ENCODE measurements at regions not wholly inside any gene's neighbourhood (a gene's known extent, or its start where the extent isn't known, plus 50 kb on each side); places are given as distances from the start of the nearest gene placed in this dataset.

- Mint-ChIP-seq H3K4me1 (no peaks in the 10 kb centered on the region), H3K27me3 (peaks cover 17 to 34% of the 10 kb centered on the region in 2 donors), H3K9me3 (no peaks in the 10 kb centered on the region), H3K36me3 (no peaks in the 10 kb centered on the region), H3K4me3 (no peak overlapping the region), H3K27ac (no peak overlapping the region)
- DNase-seq (no peak), ATAC-seq (replicated peaks) (no peak)
Measured at GRCh38 chr5:1748271-1748670, 51.4 kb downstream of the MRPL36 start.

GRCh38 chr5:1747803-1748085 is 51.9 kb downstream of the MRPL36 start:
- Mint-ChIP-seq H3K27me3 (peaks cover 17 to 37% of the 10 kb centered on the region in 2 donors), H3K9me3 (no peaks in the 10 kb centered on the region), H3K36me3 (no peaks in the 10 kb centered on the region), H3K4me1 (no peaks in the 10 kb centered on the region), H3K4me3 (no peak overlapping the region), H3K27ac (no peak overlapping the region)
- ATAC-seq (replicated peaks) (no peak), DNase-seq (no peak)

GRCh38 chr5:1747079-1747802 is 52.4 kb downstream of the MRPL36 start:
- no peak overlapping the region for H3K4me3 Mint-ChIP-seq
- peaks cover 0 to under 1% of the 10 kb centered on the region in 2 donors for H3K36me3 Mint-ChIP-seq
- peaks cover 3 to 4% of the 10 kb centered on the region in 2 donors for H3K9me3 Mint-ChIP-seq
- no peak overlapping the region for H3K27ac Mint-ChIP-seq
- H3K27me3 Mint-ChIP-seq: peaks cover 20 to 33% of the 10 kb centered on the region in 2 donors
- H3K4me1 Mint-ChIP-seq: no peaks in the 10 kb centered on the region
- ATAC-seq (replicated peaks) (no peak), DNase-seq (no peak)

GRCh38 chr5:1746371-1747078 is 53.1 kb downstream of the MRPL36 start:
- ATAC-seq (replicated peaks) (no peak), DNase-seq (no peak)
- no peak overlapping the region for H3K4me3 Mint-ChIP-seq

DNA sequence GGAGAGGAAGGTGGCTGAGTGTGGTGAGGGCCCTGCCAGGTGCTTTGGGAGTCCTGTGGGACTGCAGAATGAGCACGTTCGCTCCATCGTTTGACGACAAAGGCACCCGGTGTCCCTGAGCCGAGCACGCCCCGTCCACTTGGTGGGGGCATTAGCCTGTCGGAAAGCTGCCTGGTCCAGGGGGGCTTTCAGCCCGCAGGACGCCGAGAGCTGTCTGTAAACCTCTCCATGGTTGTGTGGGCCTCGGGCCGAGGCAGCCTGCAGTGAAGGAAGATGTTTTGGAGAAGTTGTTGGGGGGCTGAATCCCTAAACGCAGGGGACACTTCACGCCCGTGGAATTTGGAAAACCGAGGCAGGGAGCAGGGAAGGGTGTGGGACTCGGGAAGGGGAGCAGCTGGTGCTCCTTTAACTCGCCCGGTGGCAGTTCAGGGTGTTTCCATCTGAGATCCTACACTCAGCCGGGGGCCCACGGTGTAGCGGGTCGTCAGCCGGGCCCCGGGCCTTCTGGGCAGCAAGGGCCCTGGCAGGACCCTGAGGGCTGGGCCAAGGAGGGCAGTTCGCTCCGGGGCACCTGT is 53.8 kb downstream of the MRPL36 start:
- Mint-ChIP-seq H3K4me1 (no peaks in the 10 kb centered on the region), H3K4me3 (no peak overlapping the region), H3K27me3 (peaks cover 18 to 25% of the 10 kb centered on the region in 2 donors), H3K9me3 (peaks cover 10% of the 10 kb centered on the region in 2 donors), H3K36me3 (peaks cover 0 to 3% of the 10 kb centered on the region in 2 donors), H3K27ac (no peak overlapping the region)
- DNase-seq: no peak
- no peak for ATAC-seq (replicated peaks)

More at GRCh38 chr5:1746371-1747078, 53.1 kb downstream of the MRPL36 start:
- Mint-ChIP-seq H3K27ac (no peak overlapping the region), H3K9me3 (peaks cover 6 to 7% of the 10 kb centered on the region in 2 donors), H3K4me1 (no peaks in the 10 kb centered on the region), H3K27me3 (peaks cover 20 to 26% of the 10 kb centered on the region in 2 donors), H3K36me3 (peaks cover 0 to 3% of the 10 kb centered on the region in 2 donors)

DNA sequence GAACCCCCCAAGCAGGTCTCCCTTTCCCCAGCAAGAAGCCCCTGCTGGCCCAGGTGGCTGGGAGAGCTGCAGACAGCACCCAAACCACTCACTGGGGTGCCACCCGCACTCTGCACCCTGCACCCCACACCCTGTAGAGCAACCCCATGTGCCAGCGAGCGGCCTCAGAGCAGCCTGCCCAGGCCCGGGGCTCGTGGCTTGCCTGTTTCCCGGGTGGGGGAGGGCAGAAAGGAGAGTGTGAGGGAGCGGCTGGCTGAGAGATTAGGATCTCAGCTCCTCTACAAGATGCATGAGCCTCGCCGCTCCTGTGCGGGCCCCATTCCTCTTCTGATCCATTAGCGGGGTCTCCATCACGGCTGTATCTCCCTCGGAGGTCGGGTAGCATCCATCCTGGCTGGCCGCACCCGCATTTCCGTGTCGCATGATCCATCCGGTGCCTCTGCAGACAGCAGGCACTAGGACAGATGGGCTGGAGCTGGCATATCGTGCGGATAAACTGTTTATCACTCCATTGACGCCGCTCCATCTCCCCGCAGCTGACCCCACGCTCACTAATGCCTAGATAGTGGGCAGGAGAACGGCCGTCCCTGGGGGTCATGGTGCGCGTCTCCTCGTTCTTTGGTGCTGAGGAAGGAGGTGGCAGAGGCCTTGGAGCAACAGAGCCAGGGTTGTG is 54.4 kb downstream of the MRPL36 start:
- Mint-ChIP-seq H3K27ac (no peak overlapping the region), H3K27me3 (peaks cover 17 to 29% of the 10 kb centered on the region in 2 donors), H3K36me3 (peaks cover 3% of the 10 kb centered on the region in 2 donors), H3K4me3 (no peak overlapping the region), H3K9me3 (peaks cover 15 to 17% of the 10 kb centered on the region in 2 donors), H3K4me1 (no peaks in the 10 kb centered on the region)
- no peak for DNase-seq
- ATAC-seq (replicated peaks): no peak

DNA sequence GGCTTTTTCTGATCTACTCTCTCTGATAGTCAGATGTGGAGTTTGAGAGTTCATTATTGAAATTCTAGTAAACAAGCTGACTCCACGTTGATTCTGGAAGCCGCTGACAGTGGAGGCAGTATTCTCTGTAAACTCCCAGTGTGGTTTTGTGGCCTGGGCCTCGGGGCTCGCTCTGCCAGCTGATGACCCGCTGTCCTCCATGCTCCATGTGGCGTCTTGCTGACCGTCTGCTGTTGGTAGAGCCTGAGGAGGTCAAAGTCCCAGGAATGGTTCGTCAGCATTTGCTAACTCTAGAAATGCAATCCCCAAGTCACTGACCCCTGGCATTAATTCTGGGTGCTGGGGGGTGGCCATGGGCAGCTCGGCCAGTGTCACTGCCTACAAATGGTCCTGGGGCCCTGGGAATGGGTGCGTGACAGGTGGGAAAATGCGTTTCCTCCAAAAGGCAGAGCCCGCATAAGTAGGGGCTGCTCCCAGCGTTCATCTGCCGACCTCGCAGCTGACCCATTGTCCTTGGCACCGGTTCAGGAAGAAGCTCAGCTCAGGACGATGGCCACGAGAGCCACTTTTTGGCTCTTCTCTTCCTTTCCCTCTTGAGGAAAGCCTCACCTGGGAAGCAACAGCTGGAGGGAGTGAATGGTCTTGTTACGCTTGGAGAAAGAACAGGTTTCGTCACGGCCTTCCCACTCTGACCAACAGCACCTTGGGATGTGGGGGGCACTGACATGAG is 55.1 kb downstream of the MRPL36 start:
- ATAC-seq (replicated peaks): no peak

GRCh38 chr5:1743769-1744085 is 55.9 kb downstream of the MRPL36 start:
- H3K9me3 Mint-ChIP-seq: peaks cover 21 to 24% of the 10 kb centered on the region in 2 donors
- H3K4me3 Mint-ChIP-seq: no peak overlapping the region
- no peaks in the 10 kb centered on the region for H3K4me1 Mint-ChIP-seq
- peaks cover 3% of the 10 kb centered on the region in 2 donors for H3K36me3 Mint-ChIP-seq
- DNase-seq (no peak), ATAC-seq (replicated peaks) (no peak)
- H3K27me3 Mint-ChIP-seq: peaks cover 25% of the 10 kb centered on the region in 2 donors
- H3K27ac Mint-ChIP-seq: no peak overlapping the region

More for the DNA sequence above, 55.1 kb downstream of the MRPL36 start:
- Mint-ChIP-seq H3K27me3 (peaks cover 16 to 27% of the 10 kb centered on the region in 2 donors), H3K36me3 (peaks cover 3% of the 10 kb centered on the region in 2 donors), H3K27ac (no peak overlapping the region), H3K4me3 (no peak overlapping the region), H3K9me3 (peaks cover 19 to 21% of the 10 kb centered on the region in 2 donors), H3K4me1 (no peaks in the 10 kb centered on the region)
- no peak for DNase-seq

DNA sequence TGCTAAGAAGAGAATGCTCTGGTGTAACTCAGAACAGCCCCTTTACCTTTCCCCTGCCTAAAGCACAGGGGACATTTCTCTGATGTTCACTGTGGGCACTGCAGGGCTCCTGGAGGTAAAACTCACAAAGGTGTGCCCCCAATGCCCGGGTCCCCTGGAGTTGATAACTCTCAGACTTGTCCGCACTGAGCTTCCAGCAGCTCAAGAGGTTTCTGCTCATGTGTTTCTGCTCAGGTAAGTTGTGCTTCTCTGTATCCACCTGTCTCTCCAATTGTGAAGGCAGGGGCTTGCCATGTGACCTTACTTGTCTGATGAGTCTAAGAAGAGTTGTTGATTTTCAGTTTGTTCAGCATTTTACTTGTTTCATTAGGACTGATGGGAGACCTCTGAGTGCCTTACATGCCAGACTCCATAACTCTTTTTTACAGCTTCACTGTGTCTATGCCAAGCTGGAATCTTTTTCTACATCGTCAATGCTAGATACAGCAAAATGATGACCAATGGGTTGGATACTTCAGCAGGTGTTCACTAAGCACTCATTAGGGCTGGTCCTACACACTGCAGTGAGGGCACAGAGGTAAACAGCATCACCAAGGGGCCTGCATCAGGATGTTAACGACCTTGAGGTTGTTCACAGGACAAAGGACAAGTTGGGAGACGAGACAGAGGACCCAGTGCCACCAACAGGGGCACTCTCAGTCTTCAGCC is 56.4 kb downstream of the MRPL36 start:
- ATAC-seq (replicated peaks) (no peak), DNase-seq (no peak)
- Mint-ChIP-seq H3K27ac (no peak overlapping the region), H3K9me3 (peaks cover 21 to 24% of the 10 kb centered on the region in 2 donors), H3K4me3 (no peak overlapping the region), H3K36me3 (peaks cover 3% of the 10 kb centered on the region in 2 donors), H3K27me3 (peaks cover 25 to 27% of the 10 kb centered on the region in 2 donors), H3K4me1 (no peaks in the 10 kb centered on the region)

DNA sequence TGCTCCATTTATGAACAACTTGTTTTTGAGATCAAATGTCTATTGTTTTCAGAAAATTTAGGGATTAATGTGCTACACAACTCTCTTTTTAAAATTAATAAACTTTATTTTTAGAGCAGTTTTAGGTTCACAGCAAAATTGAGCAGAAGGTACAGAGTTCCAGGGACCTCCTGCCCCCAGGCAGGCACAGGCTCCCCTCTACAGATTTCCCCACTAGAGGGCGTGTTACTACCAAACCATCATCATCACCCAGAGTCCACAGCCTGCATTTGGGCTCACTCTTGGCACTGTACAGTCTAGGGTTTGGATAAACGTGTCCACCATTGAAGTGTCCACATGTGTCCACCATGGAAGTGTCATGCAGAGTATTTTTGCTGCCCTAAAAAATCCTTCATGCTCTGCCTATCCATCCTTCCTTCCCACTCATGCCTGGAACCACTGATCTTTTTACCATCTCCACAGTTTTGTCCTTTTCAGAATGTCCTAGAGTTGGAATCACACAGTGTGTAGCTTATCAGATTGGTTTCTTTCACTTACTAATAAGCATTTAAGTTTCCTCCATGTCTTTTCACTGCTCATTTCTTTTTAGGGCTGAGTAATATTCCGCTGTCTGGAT is 61.7 kb downstream of the MRPL36 start:
- no peak for DNase-seq
- Mint-ChIP-seq H3K9me3 (peaks cover 23 to 24% of the 10 kb centered on the region in 2 donors), H3K27me3 (peaks cover 19 to 50% of the 10 kb centered on the region in 2 donors), H3K4me3 (no peak overlapping the region), H3K27ac (no peak overlapping the region), H3K36me3 (peaks cover 3% of the 10 kb centered on the region in 2 donors), H3K4me1 (no peaks in the 10 kb centered on the region)
- ATAC-seq (replicated peaks): peak; percentile 78 to 80

DNA sequence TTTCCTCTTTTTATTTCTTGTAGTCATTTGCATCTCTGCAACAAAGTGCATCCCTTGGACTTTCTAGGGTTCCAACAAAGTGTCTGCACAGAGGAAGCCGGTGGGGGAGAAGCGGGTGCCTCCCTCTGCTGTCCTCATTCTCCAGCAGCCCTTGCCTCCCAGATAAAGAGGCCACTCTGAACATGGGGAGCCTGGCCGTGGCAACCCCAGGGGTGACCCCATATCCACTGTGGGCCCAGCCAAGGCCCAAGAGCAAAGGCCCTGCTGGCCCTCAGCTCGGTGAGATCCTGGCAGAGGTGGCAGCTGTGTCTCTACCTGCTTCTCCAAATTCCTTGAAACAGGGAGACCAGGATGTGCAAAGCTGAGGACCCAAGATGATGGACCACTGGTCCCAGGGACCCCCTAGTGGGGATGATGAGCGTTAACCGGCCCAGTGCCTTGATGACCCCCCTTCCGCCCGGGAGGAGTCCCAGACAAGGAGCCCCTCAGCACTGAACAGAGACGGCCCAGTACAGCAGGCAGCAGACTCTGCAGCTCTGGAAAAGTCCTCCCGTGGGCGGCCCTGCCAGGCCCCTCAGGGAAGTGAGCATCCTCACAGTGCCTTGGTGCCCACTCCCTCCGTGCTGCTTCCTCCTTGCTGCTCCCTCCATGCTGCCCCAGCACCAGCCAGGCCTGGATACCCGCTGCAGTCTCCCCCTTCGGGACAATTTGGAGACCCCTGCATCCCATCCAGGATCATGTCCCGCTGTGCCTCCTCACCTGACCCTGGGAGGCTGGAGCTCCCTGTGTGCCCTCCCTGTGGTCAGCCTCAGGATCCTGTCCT is 62.5 kb downstream of the MRPL36 start:
- H3K4me1 Mint-ChIP-seq: no peaks in the 10 kb centered on the region
- H3K36me3 Mint-ChIP-seq: peaks cover 1 to 3% of the 10 kb centered on the region in 2 donors
- DNase-seq (no peak), ATAC-seq (replicated peaks) (no peak)
- no peak overlapping the region for H3K27ac Mint-ChIP-seq
- peaks cover 18 to 19% of the 10 kb centered on the region in 2 donors for H3K9me3 Mint-ChIP-seq
- no peak overlapping the region for H3K4me3 Mint-ChIP-seq
- H3K27me3 Mint-ChIP-seq: peaks cover 24 to 53% of the 10 kb centered on the region in 2 donors

DNA sequence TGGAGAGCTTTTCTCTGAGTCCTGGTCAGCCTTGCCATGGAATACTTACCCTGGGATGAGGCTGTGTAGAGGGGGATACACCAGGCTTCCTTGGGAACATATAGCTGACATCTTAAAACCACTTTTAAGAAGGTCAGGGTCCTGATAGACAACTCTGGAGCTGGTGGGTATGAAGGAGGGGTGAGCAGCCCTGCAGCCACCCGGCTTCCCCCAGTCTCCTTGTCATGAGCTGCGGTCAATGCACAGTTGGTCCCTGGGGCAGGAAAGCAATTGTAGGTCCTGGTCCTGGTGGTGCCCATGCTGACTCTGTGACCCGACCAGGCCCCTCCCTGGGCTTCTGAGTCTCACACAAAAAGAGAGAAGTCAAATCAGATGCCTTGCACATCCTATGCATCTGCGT is 63.6 kb downstream of the MRPL36 start:
- Mint-ChIP-seq H3K4me3 (no peak overlapping the region), H3K4me1 (no peaks in the 10 kb centered on the region), H3K36me3 (peaks cover 0 to 3% of the 10 kb centered on the region in 2 donors), H3K27me3 (peaks cover 26 to 48% of the 10 kb centered on the region in 2 donors), H3K27ac (no peak overlapping the region), H3K9me3 (peaks cover 15% of the 10 kb centered on the region in 2 donors)
- ATAC-seq (replicated peaks): no peak
- no peak for DNase-seq
